Activated T-cell treated with anti-CD3 and anti-CD28 coated beads, Interleukin-2, amount 50 U/mL, for 4 hours (primary cell): ENCODE measurements at regions not wholly inside any gene's neighbourhood (a gene's known extent, or its start where the extent isn't known, plus 50 kb on each side); places are given as distances from the start of the nearest gene placed in this dataset.

Experiments used
- ATAC-seq, 2 donors: fragments of 200-7000 bp; cut with Tn5 transposase; one replicate each; pipeline ENCODE4 v1.10.0; 2021
- DNase-seq: peaks from one replicate; pipeline ENCODE4 v3.0.0-alpha.2; 2020
- H3K27me3 Mint-ChIP-seq: one replicate; pipeline ENCODE4 v1.8.0; 2021; ENCODE audit warnings: low read depth, mixed read lengths
- H3K36me3 Mint-ChIP-seq: one replicate; pipeline ENCODE4 v1.8.0; 2022; ENCODE audit warnings: mixed read lengths; ENCODE audit not compliant: insufficient read depth
- H3K4me1 Mint-ChIP-seq: one replicate; pipeline ENCODE4 v1.8.0; 2021; ENCODE audit warnings: low read depth, mixed read lengths
- H3K4me3 Mint-ChIP-seq: one replicate; pipeline ENCODE4 v1.8.0; 2021; ENCODE audit warnings: mild to moderate bottlenecking, moderate library complexity, mixed read lengths
- H3K9me3 Mint-ChIP-seq: one replicate; pipeline ENCODE4 v1.8.0; 2021; ENCODE audit warnings: mixed read lengths

DNA sequence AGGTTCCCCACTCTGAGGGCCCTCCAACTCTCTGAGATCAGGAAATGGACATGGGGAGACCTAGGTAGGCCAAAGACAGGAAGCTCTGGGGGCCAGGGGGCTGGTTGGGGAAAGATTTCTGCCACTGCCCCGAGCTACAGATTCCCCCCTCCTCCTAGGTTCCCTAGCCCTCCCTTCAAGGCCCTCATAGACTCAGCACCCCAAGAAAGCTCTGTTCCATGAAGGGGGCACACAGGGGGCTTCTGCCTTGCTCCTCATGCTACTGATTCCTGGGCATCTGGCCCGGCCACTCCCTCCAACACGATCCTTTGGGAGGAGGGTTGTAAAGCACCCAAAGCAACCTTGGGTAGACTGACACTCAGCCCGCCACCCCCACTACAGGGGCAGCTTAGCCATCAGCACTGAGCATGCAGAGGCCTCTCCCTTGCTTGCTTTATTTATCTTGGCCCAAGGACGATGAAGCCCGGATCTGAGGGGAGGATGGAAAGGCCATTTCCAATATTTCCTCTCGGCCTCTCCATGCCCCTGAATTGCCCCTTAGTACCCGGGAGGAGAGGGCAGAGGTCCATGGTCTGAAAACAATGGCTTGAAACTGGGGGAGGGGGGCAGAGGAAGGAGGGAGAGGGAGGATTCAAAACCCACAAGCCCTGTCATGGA is 146.7 kb downstream of the PJA1 start:
- ATAC-seq (no peak), DNase-seq (no peak)
- H3K36me3 Mint-ChIP-seq, result no peaks in the 10 kb centered on the region
- H3K27me3 Mint-ChIP-seq, result no peaks in the 10 kb centered on the region
- no peaks in the 10 kb centered on the region for H3K4me1 Mint-ChIP-seq
- H3K9me3 Mint-ChIP-seq, result no peaks in the 10 kb centered on the region
- H3K4me3 Mint-ChIP-seq, result no peak overlapping the region

- no peaks in the 10 kb centered on the region for H3K4me1 Mint-ChIP-seq
- DNase-seq (no peak), ATAC-seq (no peak)
- no peak overlapping the region for H3K4me3 Mint-ChIP-seq
- no peaks in the 10 kb centered on the region for H3K9me3 Mint-ChIP-seq
- H3K36me3 Mint-ChIP-seq, result no peaks in the 10 kb centered on the region
- H3K27me3 Mint-ChIP-seq, result no peaks in the 10 kb centered on the region
Measured at GRCh38 chrX:69016293-69016941, 148.8 kb downstream of the PJA1 start.

- no peak for ATAC-seq
- Mint-ChIP-seq H3K4me3 (no peak overlapping the region), H3K27me3 (no peaks in the 10 kb centered on the region), H3K9me3 (peaks cover 3% of the 10 kb centered on the region), H3K36me3 (no peaks in the 10 kb centered on the region), H3K4me1 (no peaks in the 10 kb centered on the region)
- no peak for DNase-seq
Measured at GRCh38 chrX:69015564-69016292, 149.5 kb downstream of the PJA1 start.

GRCh38 chrX:69015156-69015555 is 150.1 kb downstream of the PJA1 start:
- no peaks in the 10 kb centered on the region for H3K27me3 Mint-ChIP-seq
- H3K36me3 Mint-ChIP-seq, result no peaks in the 10 kb centered on the region
- no peaks in the 10 kb centered on the region for H3K4me1 Mint-ChIP-seq
- DNase-seq (no peak), ATAC-seq (no peak)
- H3K4me3 Mint-ChIP-seq, result no peak overlapping the region
- peaks cover 3% of the 10 kb centered on the region for H3K9me3 Mint-ChIP-seq

DNA sequence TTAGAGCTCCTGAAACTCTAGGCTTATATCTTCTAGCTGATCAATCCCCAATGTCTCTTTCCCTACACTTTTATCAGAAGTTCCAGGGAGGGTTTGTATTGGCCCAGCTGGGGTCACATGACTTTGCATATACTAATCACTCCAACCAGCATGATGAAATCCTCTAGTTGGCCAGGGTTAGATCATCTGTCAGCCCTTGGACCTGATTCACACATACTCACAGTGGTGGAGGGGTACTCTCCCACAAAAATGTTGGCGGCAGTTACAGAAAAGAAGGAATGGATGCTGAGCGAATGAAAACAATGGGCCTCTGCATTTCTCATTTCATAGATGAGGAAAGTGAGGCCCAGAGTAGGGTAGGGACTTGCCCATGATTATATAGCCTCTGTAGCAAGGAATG is 151.1 kb downstream of the PJA1 start:
- H3K4me3 Mint-ChIP-seq, result no peak overlapping the region
- DNase-seq, result no peak
- H3K36me3 Mint-ChIP-seq, result no peaks in the 10 kb centered on the region
- no peaks in the 10 kb centered on the region for H3K27me3 Mint-ChIP-seq
- ATAC-seq, result no peak
- H3K4me1 Mint-ChIP-seq, result no peaks in the 10 kb centered on the region
- peaks cover 3% of the 10 kb centered on the region for H3K9me3 Mint-ChIP-seq

DNA sequence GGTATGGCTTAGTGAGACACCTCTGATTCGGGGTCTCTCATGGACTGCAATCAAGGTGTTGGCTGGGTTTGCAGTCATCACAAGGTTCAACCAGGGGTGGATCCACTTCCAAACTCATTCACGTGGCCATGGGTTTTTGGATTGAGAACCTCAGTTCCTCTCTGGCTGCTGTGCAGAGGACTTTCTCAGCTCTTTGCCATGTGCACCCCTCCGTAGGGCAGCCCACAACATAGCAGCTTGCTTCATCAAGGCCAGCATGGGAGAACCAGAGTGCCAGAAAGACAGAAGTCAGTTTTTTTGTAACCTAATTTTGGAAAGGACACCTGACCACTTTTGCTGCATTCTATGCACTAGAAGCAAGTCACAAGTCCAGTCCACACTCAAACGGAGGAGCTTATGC is 154.9 kb downstream of the PJA1 start:
- Mint-ChIP-seq H3K9me3 (peaks cover 3% of the 10 kb centered on the region), H3K27me3 (no peaks in the 10 kb centered on the region)

DNA sequence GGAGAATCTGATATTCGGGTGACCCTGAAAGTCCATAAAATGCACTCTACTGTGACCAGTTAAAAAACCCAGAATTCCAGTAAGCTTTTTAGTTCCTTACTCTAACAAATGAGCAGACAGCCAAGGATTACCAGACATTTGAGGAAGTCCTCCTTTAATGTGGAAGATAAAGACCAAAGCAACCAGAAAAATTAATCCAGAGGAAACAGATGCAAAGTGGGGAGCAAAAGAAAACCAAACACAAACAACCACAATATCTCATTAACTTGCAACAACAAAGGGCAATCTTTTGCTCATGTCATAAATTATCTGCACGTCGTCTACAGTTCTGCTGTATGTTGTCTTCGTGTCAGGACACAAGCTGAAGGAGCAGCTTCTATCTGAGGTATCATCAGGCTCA is 164.4 kb downstream of the PJA1 start:
- Mint-ChIP-seq H3K36me3 (no peaks in the 10 kb centered on the region), H3K4me3 (no peak overlapping the region), H3K9me3 (no peaks in the 10 kb centered on the region), H3K27me3 (peaks cover 4% of the 10 kb centered on the region), H3K4me1 (no peaks in the 10 kb centered on the region)
- ATAC-seq, result no peak
- no peak for DNase-seq

More for the DNA sequence above, 154.9 kb downstream of the PJA1 start:
- ATAC-seq, result no peak
- no peak overlapping the region for H3K4me3 Mint-ChIP-seq
- DNase-seq, result no peak
- no peaks in the 10 kb centered on the region for H3K36me3 Mint-ChIP-seq
- no peaks in the 10 kb centered on the region for H3K4me1 Mint-ChIP-seq

DNA sequence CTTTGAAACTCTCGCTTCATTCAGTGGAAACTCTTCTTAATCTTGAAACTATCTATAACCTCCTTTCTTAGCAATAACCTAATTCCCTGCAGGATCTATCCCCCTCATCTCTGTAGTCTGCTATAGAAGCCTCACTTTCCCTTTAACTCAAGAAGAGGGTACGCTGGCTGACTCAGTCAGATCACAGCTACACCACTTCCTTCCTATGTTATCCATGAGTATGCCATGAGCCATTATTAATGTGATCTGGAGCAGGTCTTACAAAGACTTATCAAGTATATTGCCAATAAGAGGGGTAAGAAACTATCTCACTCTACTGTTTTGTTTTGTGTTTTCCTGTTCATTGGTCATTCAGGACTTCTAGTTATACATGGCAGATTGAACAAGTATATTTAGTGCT is 165.3 kb downstream of the PJA1 start:
- H3K4me1 Mint-ChIP-seq, result no peaks in the 10 kb centered on the region
- ATAC-seq (no peak), DNase-seq (no peak)
- H3K4me3 Mint-ChIP-seq, result no peak overlapping the region
- H3K36me3 Mint-ChIP-seq, result no peaks in the 10 kb centered on the region
- H3K9me3 Mint-ChIP-seq, result no peaks in the 10 kb centered on the region
- H3K27me3 Mint-ChIP-seq, result peaks cover 4% of the 10 kb centered on the region

- ATAC-seq (no peak), DNase-seq (no peak)
- Mint-ChIP-seq H3K36me3 (no peaks in the 10 kb centered on the region), H3K4me3 (no peak overlapping the region), H3K9me3 (no peaks in the 10 kb centered on the region), H3K4me1 (no peaks in the 10 kb centered on the region), H3K27me3 (peaks cover 4% of the 10 kb centered on the region)
Measured at GRCh38 chrX:68999356-68999755, 165.9 kb downstream of the PJA1 start.

DNA sequence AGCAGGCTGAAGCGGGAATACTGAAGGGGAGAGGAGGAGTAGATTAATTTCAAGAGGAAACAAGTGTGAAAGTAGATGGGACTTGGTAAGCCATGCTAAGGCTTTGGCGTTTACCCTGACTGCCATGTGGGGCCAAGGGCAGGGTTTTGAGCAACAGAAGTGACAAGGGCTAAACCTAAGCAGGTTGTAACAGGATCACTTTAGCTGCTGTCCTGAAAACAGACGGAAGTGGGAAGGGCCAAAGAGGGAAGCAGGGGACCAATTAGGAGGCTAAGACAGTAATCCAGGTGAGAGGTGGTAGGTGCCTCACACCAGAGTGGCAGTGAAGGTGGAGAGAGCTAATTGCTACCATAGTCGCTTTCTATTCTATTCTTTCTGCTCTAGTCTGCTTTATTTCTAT is 166.5 kb downstream of the PJA1 start:
- DNase-seq, result no peak
- Mint-ChIP-seq H3K36me3 (no peaks in the 10 kb centered on the region), H3K4me3 (no peak overlapping the region), H3K4me1 (no peaks in the 10 kb centered on the region), H3K9me3 (no peaks in the 10 kb centered on the region), H3K27me3 (peaks cover 4% of the 10 kb centered on the region)
- no peak for ATAC-seq

DNA sequence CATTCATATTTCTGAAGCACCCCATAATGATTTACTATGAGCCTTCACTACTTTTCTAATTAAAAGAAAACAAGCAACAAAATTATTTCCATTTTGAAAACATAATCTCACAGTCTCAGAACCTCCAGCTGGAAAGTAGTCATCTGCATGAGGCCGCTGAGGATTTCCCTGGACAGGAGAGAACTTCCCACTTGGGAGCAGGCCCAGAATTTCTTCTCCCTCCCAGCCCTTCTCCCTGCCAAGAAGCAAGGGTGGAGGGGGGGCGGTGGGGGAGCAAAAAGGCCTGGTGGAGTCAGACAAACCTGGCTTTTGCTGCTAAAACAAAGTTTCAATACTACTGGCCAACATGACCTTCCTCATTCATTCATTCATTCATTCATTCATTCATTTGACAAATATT is 167.3 kb downstream of the PJA1 start:
- no peaks in the 10 kb centered on the region for H3K4me1 Mint-ChIP-seq
- ATAC-seq, result no peak
- no peaks in the 10 kb centered on the region for H3K9me3 Mint-ChIP-seq
- peaks cover 4% of the 10 kb centered on the region for H3K27me3 Mint-ChIP-seq
- DNase-seq, result no peak
- H3K36me3 Mint-ChIP-seq, result no peaks in the 10 kb centered on the region
- no peak overlapping the region for H3K4me3 Mint-ChIP-seq

DNA sequence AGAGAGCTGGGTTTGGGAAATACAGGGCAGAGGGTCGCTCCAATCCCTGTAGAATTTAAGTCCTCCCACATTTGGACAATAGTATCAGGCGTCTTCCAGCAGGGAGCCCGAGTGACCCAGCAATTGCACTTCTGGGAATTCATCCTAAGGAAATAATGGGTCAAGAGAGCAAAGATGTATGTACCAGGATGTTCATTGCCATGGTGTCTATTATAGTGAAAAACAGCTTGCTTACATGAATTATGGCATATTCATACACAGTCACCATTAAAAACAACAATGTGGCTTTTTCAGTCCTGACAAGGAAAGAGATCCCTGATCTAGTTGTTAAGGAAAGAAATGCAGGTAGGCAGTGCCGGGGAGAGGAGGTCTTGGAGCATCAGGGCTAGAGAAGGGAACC is 167.7 kb downstream of the PJA1 start:
- no peaks in the 10 kb centered on the region for H3K4me1 Mint-ChIP-seq
- peaks cover 4% of the 10 kb centered on the region for H3K27me3 Mint-ChIP-seq
- H3K4me3 Mint-ChIP-seq, result no peak overlapping the region
- H3K36me3 Mint-ChIP-seq, result no peaks in the 10 kb centered on the region
- H3K9me3 Mint-ChIP-seq, result no peaks in the 10 kb centered on the region
- DNase-seq (no peak), ATAC-seq (no peak)

GRCh38 chrX:68995780-68996551 is 167.1 kb downstream of the EFNB1 start:
- DNase-seq (no peak), ATAC-seq (no peak)
- H3K36me3 Mint-ChIP-seq, result no peaks in the 10 kb centered on the region
- peaks cover 4% of the 10 kb centered on the region for H3K27me3 Mint-ChIP-seq
- H3K4me1 Mint-ChIP-seq, result no peaks in the 10 kb centered on the region
- no peaks in the 10 kb centered on the region for H3K9me3 Mint-ChIP-seq
- H3K4me3 Mint-ChIP-seq, result no peak overlapping the region

- Mint-ChIP-seq H3K27me3 (peaks cover 4% of the 10 kb centered on the region), H3K9me3 (no peaks in the 10 kb centered on the region), H3K36me3 (no peaks in the 10 kb centered on the region), H3K4me3 (no peak overlapping the region), H3K4me1 (no peaks in the 10 kb centered on the region)
- no peak for ATAC-seq
- DNase-seq, result no peak
Measured at GRCh38 chrX:68995386-68995779, 166.6 kb downstream of the EFNB1 start.
